Parathyroid adenoma (tissue), 2 donors: ENCODE measurements at regions not wholly inside any gene's neighbourhood (a gene's known extent, or its start where the extent isn't known, plus 50 kb on each side); places are given as distances from the start of the nearest gene placed in this dataset.

Experiments
- H2AFZ ChIP-seq: fragments of 300-600 bp; sonication (generic); one replicate; pipeline ENCODE4 v1.7.0; 2017; ENCODE audit warnings: antibody characterized with exemption, mild to moderate bottlenecking
- H3K27ac ChIP-seq: fragments of 300-600 bp; sonication (generic); one replicate; pipeline ENCODE4 v1.7.0; 2017
- H3K27me3 ChIP-seq: fragments of 300-600 bp; sonication (generic); one replicate; pipeline ENCODE4 v1.7.0; 2017; ENCODE audit warnings: low read length; ENCODE audit not compliant: control insufficient read depth, insufficient read depth
- H3K36me3 ChIP-seq: fragments of 300-600 bp; sonication (generic); one replicate; pipeline ENCODE4 v1.7.0; 2017; ENCODE audit warnings: low read length; ENCODE audit not compliant: control insufficient read depth, insufficient read depth
- H3K4me1 ChIP-seq: fragments of 300-600 bp; sonication (generic); one replicate; pipeline ENCODE4 v1.7.0; 2017; ENCODE audit warnings: control low read depth
- H3K4me2 ChIP-seq: fragments of 300-600 bp; sonication (generic); one replicate; pipeline ENCODE4 v1.7.0; 2017; ENCODE audit warnings: low read length
- H3K4me3 ChIP-seq: fragments of 300-600 bp; sonication (generic); one replicate; pipeline ENCODE4 v1.7.0; 2017; ENCODE audit warnings: low read depth, low read length
- H3K79me2 ChIP-seq: fragments of 300-600 bp; sonication (generic); one replicate; pipeline ENCODE4 v1.7.0; 2017; ENCODE audit warnings: control low read depth
- H3K9ac ChIP-seq: fragments of 300-600 bp; sonication (generic); one replicate; pipeline ENCODE4 v1.7.0; 2017; ENCODE audit warnings: mild to moderate bottlenecking
- H3K9me3 ChIP-seq: fragments of 300-600 bp; sonication (generic); one replicate; pipeline ENCODE4 v1.7.0; 2017; ENCODE audit warnings: low read length; ENCODE audit not compliant: control insufficient read depth
- CTCF ChIP-seq: fragments of 300-600 bp; sonication (generic); IDR thresholded peaks from one replicate; pipeline ENCODE4 v1.7.0; 2017; ENCODE audit warnings: antibody characterized with exemption, mild to moderate bottlenecking
- donor health status: primary hyperparathyroidism.

- Histone ChIP-seq H3K4me1 (no peaks in the 10 kb centered on the region), H3K79me2 (no peaks in the 10 kb centered on the region), H3K4me3 (no peak overlapping the region), H3K9ac (no peak overlapping the region), H3K27me3 (no peaks in the 10 kb centered on the region), H3K36me3 (no peaks in the 10 kb centered on the region), H3K9me3 (no peaks in the 10 kb centered on the region), H3K27ac (no peak overlapping the region), H2AFZ (no peak overlapping the region), H3K4me2 (no peak overlapping the region)
- no peak for TF ChIP-seq CTCF
Observed at GRCh38 chr11:70698871-70699270, 300.5 kb downstream of the CTTN start.

- no peaks in the 10 kb centered on the region for H3K4me1 ChIP-seq
- no peak overlapping the region for H3K4me2 ChIP-seq
- no peak overlapping the region for H3K9ac ChIP-seq
- no peak overlapping the region for H3K27ac ChIP-seq
- H3K79me2 ChIP-seq: no peaks in the 10 kb centered on the region
- no peaks in the 10 kb centered on the region for H3K27me3 ChIP-seq
- no peaks in the 10 kb centered on the region for H3K36me3 ChIP-seq
- no peaks in the 10 kb centered on the region for H3K9me3 ChIP-seq
- TF ChIP-seq CTCF: no peak
- H2AFZ ChIP-seq: no peak overlapping the region
- no peak overlapping the region for H3K4me3 ChIP-seq
Observed at GRCh38 chr11:70699294-70700221, 301.2 kb downstream of the CTTN start.

- H3K79me2 ChIP-seq: no peaks in the 10 kb centered on the region
- no peak overlapping the region for H2AFZ ChIP-seq
- H3K36me3 ChIP-seq: no peaks in the 10 kb centered on the region
- H3K4me1 ChIP-seq: no peaks in the 10 kb centered on the region
- no peak overlapping the region for H3K27ac ChIP-seq
- no peak overlapping the region for H3K9ac ChIP-seq
- no peak overlapping the region for H3K4me2 ChIP-seq
- TF ChIP-seq CTCF: no peak
- H3K4me3 ChIP-seq: no peak overlapping the region
- no peaks in the 10 kb centered on the region for H3K27me3 ChIP-seq
- H3K9me3 ChIP-seq: no peaks in the 10 kb centered on the region
Observed at GRCh38 chr11:70700453-70700852, 302.1 kb downstream of the CTTN start.

GRCh38 chr11:70700871-70701270 is 302.5 kb downstream of the CTTN start:
- Histone ChIP-seq H3K27ac (no peak overlapping the region), H3K27me3 (no peaks in the 10 kb centered on the region)

More at GRCh38 chr11:70700871-70701270, 302.5 kb downstream of the CTTN start:
- Histone ChIP-seq H3K79me2 (no peaks in the 10 kb centered on the region), H3K9ac (no peak overlapping the region), H3K36me3 (no peaks in the 10 kb centered on the region), H3K9me3 (no peaks in the 10 kb centered on the region), H3K4me2 (no peak overlapping the region), H3K4me3 (no peak overlapping the region), H3K4me1 (no peaks in the 10 kb centered on the region), H2AFZ (no peak overlapping the region)
- TF ChIP-seq CTCF: no peak
